CD4-positive, CD25-positive, alpha-beta regulatory T cell (primary cell): ENCODE measurements at regions not wholly inside any gene's neighbourhood (a gene's known extent, or its start where the extent isn't known, plus 50 kb on each side); places are given as distances from the start of the nearest gene placed in this dataset.

ENCODE experiments used
- ATAC-seq, 2 donors: fragments of 150-1000 bp; cut with Tn5 transposase; one replicate each; pipeline ENCODE4 v1.10.0; 2021; ENCODE audit warnings: low read depth in 2 of 2, moderate number of reproducible peaks in 2 of 2, moderate library complexity in 1 of 2
- DNase-seq, 3 donors: peaks; one replicate each; pipeline versions ENCODE4 v3.0.0 to v3.0.0-alpha.2; 2012 to 2022; ENCODE audit warnings: mixed read lengths in 1 of 3
- H3K27ac ChIP-seq: one replicate; pipeline ENCODE4 v1.7.0; 2013; ENCODE audit warnings: mild to moderate bottlenecking, low read length; ENCODE audit not compliant: insufficient read depth, poor library complexity, severe bottlenecking
- H3K27me3 ChIP-seq: one replicate; pipeline ENCODE4 v1.7.0; 2013; ENCODE audit warnings: low read length; ENCODE audit not compliant: control insufficient read depth, insufficient read depth
- H3K36me3 ChIP-seq: one replicate; pipeline ENCODE4 v1.7.0; 2013; ENCODE audit warnings: mild to moderate bottlenecking, low read length, moderate library complexity; ENCODE audit not compliant: control insufficient read depth, insufficient read depth
- H3K4me1 ChIP-seq: 2 replicates; pipeline ENCODE4 v1.7.0; 2013; ENCODE audit warnings: mild to moderate bottlenecking, low read length; ENCODE audit not compliant: insufficient read depth, control insufficient read depth, poor library complexity, severe bottlenecking
- H3K4me3 ChIP-seq: one replicate; pipeline ENCODE4 v1.7.0; 2013; ENCODE audit warnings: low read depth, mild to moderate bottlenecking, low read length, moderate library complexity
- H3K9me3 ChIP-seq, 2 experiments: 1 replicate in 1 of 2; 2 replicates in 1 of 2; pipeline ENCODE4 v1.7.0; 2013; ENCODE audit warnings: low read length in 2 of 2, mild to moderate bottlenecking in 1 of 2, moderate library complexity in 1 of 2; ENCODE audit not compliant: control insufficient read depth in 2 of 2
- H3K27ac Mint-ChIP-seq, 3 donors: one replicate each; pipeline ENCODE4 v1.8.0; 2020 to 2022; ENCODE audit warnings: mild to moderate bottlenecking in 3 of 3, mixed read lengths in 3 of 3, moderate library complexity in 2 of 3
- H3K27me3 Mint-ChIP-seq: one replicate; pipeline ENCODE4 v1.8.0; 2022; ENCODE audit warnings: mild to moderate bottlenecking, mixed read lengths
- H3K36me3 Mint-ChIP-seq: one replicate; pipeline ENCODE4 v1.8.0; 2020; ENCODE audit warnings: mixed read lengths
- H3K4me1 Mint-ChIP-seq, 4 donors: one replicate each; pipeline ENCODE4 v1.8.0; 2020 to 2022; ENCODE audit warnings: mixed read lengths in 4 of 4, mild to moderate bottlenecking in 1 of 4
- H3K4me3 Mint-ChIP-seq, 4 donors: one replicate each; pipeline ENCODE4 v1.8.0; 2020 to 2022; ENCODE audit warnings: mild to moderate bottlenecking in 4 of 4, mixed read lengths in 4 of 4, moderate library complexity in 3 of 4
- H3K9me3 Mint-ChIP-seq, 7 donors: one replicate each; pipeline ENCODE4 v1.8.0; 2020 to 2022; ENCODE audit warnings: mixed read lengths in 7 of 7, mild to moderate bottlenecking in 3 of 7, moderate library complexity in 2 of 7

GRCh38 chr1:208923946-208924720 lies 659.4 kb upstream of the CAMK1G start:
- Histone ChIP-seq H3K4me1 (no peaks in the 10 kb centered on the region), H3K36me3 (no peaks in the 10 kb centered on the region), H3K4me3 (no peak overlapping the region), H3K27ac (no peak overlapping the region), H3K27me3 (no peaks in the 10 kb centered on the region), H3K9me3 (no peaks in the 10 kb centered on the region)
- Mint-ChIP-seq H3K27me3 (no peaks in the 10 kb centered on the region), H3K4me3 (no peak overlapping the region), H3K27ac (no peak overlapping the region), H3K4me1 (no peaks in the 10 kb centered on the region), H3K36me3 (no peaks in the 10 kb centered on the region), H3K9me3 (peaks cover 0 to 6% (median 3%) of the 10 kb centered on the region in 7 donors)
- no peak for ATAC-seq
- DNase-seq: no peak

- H3K27ac Mint-ChIP-seq: no peak overlapping the region
- Histone ChIP-seq H3K36me3 (no peaks in the 10 kb centered on the region), H3K4me1 (no peaks in the 10 kb centered on the region), H3K27ac (no peak overlapping the region), H3K9me3 (no peaks in the 10 kb centered on the region), H3K4me3 (no peak overlapping the region), H3K27me3 (no peaks in the 10 kb centered on the region)
- DNase-seq (no peak), ATAC-seq (no peak)
- H3K4me1 Mint-ChIP-seq: no peaks in the 10 kb centered on the region
- H3K36me3 Mint-ChIP-seq: no peaks in the 10 kb centered on the region
- no peak overlapping the region for H3K4me3 Mint-ChIP-seq
- no peaks in the 10 kb centered on the region for H3K27me3 Mint-ChIP-seq
- peaks cover 0 to 4% (median 2%) of the 10 kb centered on the region in 7 donors for H3K9me3 Mint-ChIP-seq
Measured at GRCh38 chr1:208924928-208925327, 658.6 kb upstream of the CAMK1G start.

GRCh38 chr1:208928349-208929010 lies 655.0 kb upstream of the CAMK1G start:
- no peaks in the 10 kb centered on the region for H3K27me3 Mint-ChIP-seq
- no peak overlapping the region for H3K4me3 ChIP-seq
- no peak overlapping the region for H3K27ac Mint-ChIP-seq
- H3K4me3 Mint-ChIP-seq: no peak overlapping the region
- H3K27ac ChIP-seq: no peak overlapping the region
- no peaks in the 10 kb centered on the region for H3K4me1 Mint-ChIP-seq
- no peaks in the 10 kb centered on the region for H3K27me3 ChIP-seq
- ATAC-seq: no peak
- no peaks in the 10 kb centered on the region for H3K4me1 ChIP-seq
- H3K9me3 Mint-ChIP-seq: peaks cover 0 to 2% (median 0%) of the 10 kb centered on the region in 7 donors
- no peaks in the 10 kb centered on the region for H3K36me3 Mint-ChIP-seq
- DNase-seq: no peak
- no peaks in the 10 kb centered on the region for H3K36me3 ChIP-seq
- H3K9me3 ChIP-seq: no peaks in the 10 kb centered on the region

- H3K4me3 ChIP-seq: no peak overlapping the region
- DNase-seq (no peak), ATAC-seq (no peak)
- Mint-ChIP-seq H3K27me3 (no peaks in the 10 kb centered on the region), H3K36me3 (no peaks in the 10 kb centered on the region), H3K4me3 (no peak overlapping the region), H3K27ac (no peak overlapping the region), H3K4me1 (no peaks in the 10 kb centered on the region), H3K9me3 (peaks cover 0 to 4% (median 0%) of the 10 kb centered on the region in 7 donors)
- H3K9me3 ChIP-seq: no peaks in the 10 kb centered on the region
- no peaks in the 10 kb centered on the region for H3K4me1 ChIP-seq
- no peaks in the 10 kb centered on the region for H3K36me3 ChIP-seq
- H3K27ac ChIP-seq: no peak overlapping the region
- no peaks in the 10 kb centered on the region for H3K27me3 ChIP-seq
Measured at GRCh38 chr1:208929575-208929974, 653.9 kb upstream of the CAMK1G start.

- no peak overlapping the region for H3K4me3 Mint-ChIP-seq
- peaks cover 0 to 4% (median 0%) of the 10 kb centered on the region in 7 donors for H3K9me3 Mint-ChIP-seq
- no peaks in the 10 kb centered on the region for H3K9me3 ChIP-seq
- no peaks in the 10 kb centered on the region for H3K27me3 ChIP-seq
- DNase-seq (no peak), ATAC-seq (no peak)
- H3K36me3 Mint-ChIP-seq: no peaks in the 10 kb centered on the region
- H3K4me1 Mint-ChIP-seq: no peaks in the 10 kb centered on the region
- no peaks in the 10 kb centered on the region for H3K4me1 ChIP-seq
- no peak overlapping the region for H3K27ac ChIP-seq
- no peak overlapping the region for H3K4me3 ChIP-seq
- H3K27ac Mint-ChIP-seq: no peak overlapping the region
- H3K27me3 Mint-ChIP-seq: no peaks in the 10 kb centered on the region
- H3K36me3 ChIP-seq: no peaks in the 10 kb centered on the region
Measured at GRCh38 chr1:208931936-208932335, 651.6 kb upstream of the CAMK1G start.

GRCh38 chr1:208933984-208934525 lies 649.5 kb upstream of the CAMK1G start:
- no peak for ATAC-seq
- no peaks in the 10 kb centered on the region for H3K36me3 Mint-ChIP-seq
- Histone ChIP-seq H3K27ac (no peak overlapping the region), H3K4me3 (no peak overlapping the region), H3K9me3 (no peaks in the 10 kb centered on the region), H3K4me1 (no peaks in the 10 kb centered on the region), H3K36me3 (no peaks in the 10 kb centered on the region), H3K27me3 (no peaks in the 10 kb centered on the region)
- DNase-seq: no peak
- H3K4me3 Mint-ChIP-seq: no peak overlapping the region
- no peaks in the 10 kb centered on the region for H3K4me1 Mint-ChIP-seq
- no peaks in the 10 kb centered on the region for H3K27me3 Mint-ChIP-seq
- H3K27ac Mint-ChIP-seq: no peak overlapping the region
- peaks cover 0 to 4% (median 0%) of the 10 kb centered on the region in 7 donors for H3K9me3 Mint-ChIP-seq

- H3K9me3 ChIP-seq: no peaks in the 10 kb centered on the region
- no peak overlapping the region for H3K27ac Mint-ChIP-seq
- H3K4me1 Mint-ChIP-seq: no peaks in the 10 kb centered on the region
- no peaks in the 10 kb centered on the region for H3K36me3 Mint-ChIP-seq
- no peak overlapping the region for H3K27ac ChIP-seq
- DNase-seq: no peak
- H3K4me1 ChIP-seq: no peaks in the 10 kb centered on the region
- H3K4me3 ChIP-seq: no peak overlapping the region
- H3K4me3 Mint-ChIP-seq: no peak overlapping the region
- H3K9me3 Mint-ChIP-seq: peaks cover 0 to 5% (median 0%) of the 10 kb centered on the region in 7 donors
- H3K36me3 ChIP-seq: no peaks in the 10 kb centered on the region
- no peaks in the 10 kb centered on the region for H3K27me3 Mint-ChIP-seq
- ATAC-seq: no peak
- no peaks in the 10 kb centered on the region for H3K27me3 ChIP-seq
Measured at GRCh38 chr1:208934933-208935332, 648.6 kb upstream of the CAMK1G start.
